ENCODE measurements at regions not wholly inside any gene's neighbourhood (a gene's known extent, or its start where the extent isn't known, plus 50 kb on each side); places are given as distances from the start of the nearest gene placed in this dataset.

- H3K4me3 ChIP-seq (ENCODE audit: low read depth, low read length), result no peak overlapping the region
- no peak for DNase-seq (ENCODE audit: low read depth)
- no peak for TF ChIP-seq POLR2A (IDR thresholded peaks at IDR 0.05; ENCODE audit: extremely low read depth, insufficient read length)
- no peak for TF ChIP-seq MYC (IDR thresholded peaks at IDR 0.05; ENCODE audit: low read depth, low read length)
- TF ChIP-seq, protein P1, sequence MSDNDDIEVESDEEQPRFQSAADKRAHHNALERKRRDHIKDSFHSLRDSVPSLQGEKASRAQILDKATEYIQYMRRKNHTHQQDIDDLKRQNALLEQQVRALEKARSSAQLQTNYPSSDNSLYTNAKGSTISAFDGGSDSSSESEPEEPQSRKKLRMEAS (IDR thresholded peaks at IDR 0.05; ENCODE audit: low read depth, low read length), result no peak
- TF ChIP-seq CTCF (IDR thresholded peaks at IDR 0.05; ENCODE audit: low read depth, low read length), result no peak
Measured at GRCh38 chr13:107138486-107138885, 570.5 kb upstream of the ARGLU1 start.

GRCh38 chr13:107133950-107134349 is 566.0 kb upstream of the ARGLU1 start:
- H3K4me3 ChIP-seq (ENCODE audit: low read depth, low read length), result no peak overlapping the region
- TF ChIP-seq MYC (IDR thresholded peaks at IDR 0.05; ENCODE audit: low read depth, low read length), result no peak
- TF ChIP-seq, protein P1 (IDR thresholded peaks at IDR 0.05; ENCODE audit: low read depth, low read length), result no peak
- TF ChIP-seq POLR2A (IDR thresholded peaks at IDR 0.05; ENCODE audit: extremely low read depth, insufficient read length), result no peak
- no peak for DNase-seq (ENCODE audit: low read depth)

GRCh38 chr13:107130566-107130965 is 562.6 kb upstream of the ARGLU1 start:
- TF ChIP-seq MYC (IDR thresholded peaks at IDR 0.05; ENCODE audit: low read depth, low read length) (no peak), CTCF (IDR thresholded peaks at IDR 0.05; ENCODE audit: low read depth, low read length) (no peak)
- TF ChIP-seq, protein P1 (IDR thresholded peaks at IDR 0.05; ENCODE audit: low read depth, low read length), result no peak
- no peak overlapping the region for H3K4me3 ChIP-seq (ENCODE audit: low read depth, low read length)
- no peak for DNase-seq (ENCODE audit: low read depth)

GRCh38 chr13:107124730-107125129 is 556.8 kb upstream of the ARGLU1 start:
- H3K4me3 ChIP-seq (ENCODE audit: low read depth, low read length), result no peak overlapping the region
- TF ChIP-seq, protein P1 (IDR thresholded peaks at IDR 0.05; ENCODE audit: low read depth, low read length), result no peak
- TF ChIP-seq CTCF (IDR thresholded peaks at IDR 0.05; ENCODE audit: low read depth, low read length), result no peak
- no peak for TF ChIP-seq MYC (IDR thresholded peaks at IDR 0.05; ENCODE audit: low read depth, low read length)
- TF ChIP-seq POLR2A (IDR thresholded peaks at IDR 0.05; ENCODE audit: extremely low read depth, insufficient read length), result no peak
- DNase-seq (ENCODE audit: low read depth), result no peak

- H3K4me3 ChIP-seq (ENCODE audit: low read depth, low read length), result no peak overlapping the region
- peak; percentile 14 for DNase-seq (ENCODE audit: low read depth)
- TF ChIP-seq POLR2A (IDR thresholded peaks at IDR 0.05; ENCODE audit: extremely low read depth, insufficient read length), result no peak
- TF ChIP-seq MYC (IDR thresholded peaks at IDR 0.05; ENCODE audit: low read depth, low read length), result no peak
- no peak for TF ChIP-seq CTCF (IDR thresholded peaks at IDR 0.05; ENCODE audit: low read depth, low read length)
- TF ChIP-seq, protein P1 (IDR thresholded peaks at IDR 0.05; ENCODE audit: low read depth, low read length), result no peak
Measured at GRCh38 chr13:107124129-107124718, 556.3 kb upstream of the ARGLU1 start.

DNA sequence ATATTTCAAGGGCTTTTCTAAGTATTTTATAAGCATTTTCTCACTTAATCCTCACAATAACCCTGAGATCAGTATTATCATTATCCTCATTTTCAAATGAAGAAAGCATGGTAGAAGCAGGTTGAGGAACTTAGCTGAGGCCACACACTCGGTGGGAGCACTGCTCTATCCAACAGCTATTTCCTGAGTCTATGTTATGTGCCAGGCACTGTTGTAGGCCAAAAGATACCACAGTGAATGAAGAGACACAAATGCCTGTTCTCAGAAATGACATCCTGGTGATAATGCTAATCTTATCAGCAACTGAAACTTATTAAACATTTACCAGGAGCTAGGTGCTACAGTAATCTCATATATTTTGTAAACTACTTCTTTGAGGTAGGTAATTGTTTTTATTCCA is 553.9 kb upstream of the ARGLU1 start:
- TF ChIP-seq CTCF (IDR thresholded peaks at IDR 0.05; ENCODE audit: low read depth, low read length), result no peak
- no peak for TF ChIP-seq MYC (IDR thresholded peaks at IDR 0.05; ENCODE audit: low read depth, low read length)
- TF ChIP-seq POLR2A (IDR thresholded peaks at IDR 0.05; ENCODE audit: extremely low read depth, insufficient read length), result no peak
- TF ChIP-seq, protein P1 (IDR thresholded peaks at IDR 0.05; ENCODE audit: low read depth, low read length), result no peak
- no peak for DNase-seq (ENCODE audit: low read depth)
- H3K4me3 ChIP-seq (ENCODE audit: low read depth, low read length), result no peak overlapping the region

Data from NB4 (cell line).